Loucy (cell line): ENCODE measurements at regions not wholly inside any gene's neighbourhood (a gene's known extent, or its start where the extent isn't known, plus 50 kb on each side); places are given as distances from the start of the nearest gene placed in this dataset.

Experiments
- H2AFZ ChIP-seq: fragments of 200-600 bp; sonication (generic); 2 replicates; pipeline ENCODE4 v1.6.0; 2016; ENCODE audit warnings: antibody characterized with exemption, mild to moderate bottlenecking, low read length, moderate library complexity
- H3F3A ChIP-seq: fragments of 200-600 bp; 2 replicates; pipeline ENCODE4 v1.6.0; 2016; ENCODE audit warnings: antibody characterized with exemption, low read depth, mild to moderate bottlenecking
- H3K27me3 ChIP-seq: fragments of 200-600 bp; sonication (generic); 2 replicates; pipeline ENCODE4 v1.6.1; 2014; ENCODE audit warnings: low read length, mild to moderate bottlenecking; ENCODE audit not compliant: insufficient read depth, poor library complexity, severe bottlenecking
- H3K36me3 ChIP-seq: fragments of 200-600 bp; sonication (generic); 2 replicates; pipeline ENCODE4 v1.6.1; 2016; ENCODE audit warnings: low read length; ENCODE audit not compliant: insufficient read depth
- H3K4me1 ChIP-seq: fragments of 200-600 bp; sonication (generic); 2 replicates; pipeline ENCODE4 v1.5.1; 2014; ENCODE audit warnings: low read length, mild to moderate bottlenecking; ENCODE audit not compliant: insufficient read depth, poor library complexity, severe bottlenecking
- H3K4me2 ChIP-seq: fragments of 200-600 bp; sonication (generic); 2 replicates; pipeline ENCODE4 v1.6.0; 2014; ENCODE audit warnings: antibody characterized with exemption, low read length, low read depth, mild to moderate bottlenecking; ENCODE audit not compliant: poor library complexity, severe bottlenecking
- H3K4me3 ChIP-seq: fragments of 200-600 bp; sonication (generic); 2 replicates; pipeline ENCODE4 v1.5.1; 2014; ENCODE audit warnings: low read length, mild to moderate bottlenecking, mixed read lengths; ENCODE audit not compliant: poor library complexity, severe bottlenecking
- H3K79me2 ChIP-seq: fragments of 200-600 bp; sonication (generic); 2 replicates; pipeline ENCODE4 v1.6.1; 2014; ENCODE audit warnings: low read length; ENCODE audit not compliant: insufficient read depth
- H3K9ac ChIP-seq: fragments of 200-600 bp; sonication (generic); 2 replicates; pipeline ENCODE4 v1.6.0; 2014; ENCODE audit warnings: mild to moderate bottlenecking, low read depth, low read length, moderate library complexity; ENCODE audit not compliant: poor library complexity, severe bottlenecking
- H3K9me2 ChIP-seq: fragments of 200-600 bp; sonication (generic); replicated peaks from 2 replicates; pipeline ENCODE4 v1.6.1; 2016; ENCODE audit warnings: low read depth, low read length, mixed read lengths
- H3K9me3 ChIP-seq: fragments of 200-600 bp; sonication (generic); 2 replicates; pipeline ENCODE4 v1.6.1; 2014; ENCODE audit warnings: mild to moderate bottlenecking, antibody characterized with exemption, low read length, low read depth; ENCODE audit not compliant: insufficient read depth
- H4K20me1 ChIP-seq: fragments of 200-600 bp; sonication (generic); 2 replicates; pipeline ENCODE4 v1.6.0; 2014; ENCODE audit warnings: antibody characterized with exemption, low read length, mild to moderate bottlenecking; ENCODE audit not compliant: insufficient read depth, poor library complexity, severe bottlenecking
- CTCF ChIP-seq: fragments of 200-600 bp; sonication (generic); conservative IDR thresholded peaks from 2 replicates; pipeline ENCODE4 v1.5.1; 2014; ENCODE audit warnings: mild to moderate bottlenecking, antibody characterized with exemption, low read length
- EZH2phosphoT487 ChIP-seq: fragments of 200-600 bp; IDR thresholded peaks from 2 replicates; pipeline ENCODE4 v1.6.1; 2018; ENCODE audit warnings: antibody characterized with exemption, mild to moderate bottlenecking, moderate library complexity, borderline replicate concordance

GRCh38 chr6:67064323-67064722, 1357.3 kb upstream of the EYS start:
- Histone ChIP-seq H3K36me3 (no peaks in the 10 kb centered on the region), H3K79me2 (no peaks in the 10 kb centered on the region), H3K9me2 (no peaks in the 10 kb centered on the region), H3K4me2 (no peak overlapping the region), H3K4me1 (no peaks in the 10 kb centered on the region), H3K9me3 (no peaks in the 10 kb centered on the region), H3F3A (no peaks in the 10 kb centered on the region), H4K20me1 (no peaks in the 10 kb centered on the region), H3K4me3 (no peak overlapping the region), H2AFZ (no peak overlapping the region), H3K9ac (no peak overlapping the region), H3K27me3 (no peaks in the 10 kb centered on the region)
- TF ChIP-seq CTCF (no peak), EZH2phosphoT487 (no peak)

DNA sequence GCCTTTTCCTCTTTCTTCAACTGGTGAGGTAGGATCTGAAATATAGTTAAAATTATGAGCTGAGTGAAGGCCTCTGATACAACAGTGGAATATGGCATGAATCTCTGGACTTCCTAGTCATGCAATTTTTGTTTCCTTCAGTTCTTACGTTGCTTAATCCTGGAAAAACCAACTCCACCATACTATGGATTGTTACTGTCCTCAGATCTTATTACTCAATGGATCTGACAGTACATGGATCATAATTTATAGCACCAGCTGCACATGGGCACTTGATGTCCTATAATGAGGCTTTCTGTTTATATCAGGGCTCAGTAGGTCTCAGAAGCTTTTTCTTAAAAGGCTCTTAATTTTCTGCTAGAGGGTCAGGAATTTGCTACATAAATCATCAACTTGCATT, 1341.0 kb upstream of the EYS start:
- no peak overlapping the region for H2AFZ ChIP-seq
- no peak overlapping the region for H3K9ac ChIP-seq
- TF ChIP-seq EZH2phosphoT487 (no peak), CTCF (no peak)
- no peaks in the 10 kb centered on the region for H3F3A ChIP-seq
- H3K36me3 ChIP-seq = no peaks in the 10 kb centered on the region
- H3K9me3 ChIP-seq = no peaks in the 10 kb centered on the region
- H3K4me1 ChIP-seq = no peaks in the 10 kb centered on the region
- no peaks in the 10 kb centered on the region for H3K9me2 ChIP-seq
- H3K4me3 ChIP-seq = no peak overlapping the region
- H3K79me2 ChIP-seq = no peaks in the 10 kb centered on the region
- no peaks in the 10 kb centered on the region for H3K27me3 ChIP-seq
- no peaks in the 10 kb centered on the region for H4K20me1 ChIP-seq
- no peak overlapping the region for H3K4me2 ChIP-seq

- no peak overlapping the region for H3K4me2 ChIP-seq
- no peaks in the 10 kb centered on the region for H3K4me1 ChIP-seq
- H3F3A ChIP-seq = no peaks in the 10 kb centered on the region
- H3K27me3 ChIP-seq = no peaks in the 10 kb centered on the region
- no peaks in the 10 kb centered on the region for H3K9me2 ChIP-seq
- no peaks in the 10 kb centered on the region for H4K20me1 ChIP-seq
- no peak overlapping the region for H3K4me3 ChIP-seq
- no peaks in the 10 kb centered on the region for H3K9me3 ChIP-seq
- no peak for TF ChIP-seq CTCF
- TF ChIP-seq EZH2phosphoT487 = no peak
- no peak overlapping the region for H3K9ac ChIP-seq
- no peaks in the 10 kb centered on the region for H3K36me3 ChIP-seq
- H3K79me2 ChIP-seq = no peaks in the 10 kb centered on the region
- H2AFZ ChIP-seq = no peak overlapping the region
Measured at GRCh38 chr6:67045076-67045475, 1338.0 kb upstream of the EYS start.
